Caco-2 (cell line): ENCODE measurements at regions not wholly inside any gene's neighbourhood (a gene's known extent, or its start where the extent isn't known, plus 50 kb on each side); places are given as distances from the start of the nearest gene placed in this dataset.

Source experiments
- BruUV-seq: library from RNA; stranded (reverse); fragments of 400-500 nt; replicated peaks from 2 replicates; lab custom pipeline; 2021; lab: Mats Ljungman, UMichigan
- CTCF ChIA-PET: fragments of 300-600 bp; sonication (Branson Sonifier 250); formaldehyde crosslinking; loops from one replicate; lab custom pipeline; 2022; ENCODE audit warnings: antibody characterized with exemption; lab: Charles Lee
- POLR2A ChIA-PET: fragments of 300-600 bp; sonication (Branson Sonifier 250); formaldehyde crosslinking; loops from one replicate; lab custom pipeline; 2022; ENCODE audit warnings: antibody characterized with exemption; lab: Charles Lee
- DNase-seq, 2 experiments: peaks; one replicate each; pipeline versions ENCODE4 v3.0.0 to v3.0.0-alpha.2; 2020 to 2022
- H3K27me3 ChIP-seq: replicated peaks from 2 replicates; pipeline ENCODE4 v1.6.0; 2011; ENCODE audit warnings: low read length; ENCODE audit not compliant: control insufficient read depth, insufficient read depth
- H3K36me3 ChIP-seq: 2 replicates; pipeline ENCODE4 v1.5.1; 2011; ENCODE audit warnings: low read length; ENCODE audit not compliant: control insufficient read depth, insufficient read depth
- H3K4me1 ChIP-seq: fragments of 250-450 bp; sonication (Bioruptor Pico); 2 replicates; pipeline ENCODE4 v1.5.1; 2020; ENCODE audit warnings: mild to moderate bottlenecking
- H3K4me3 ChIP-seq: 2 replicates; pipeline ENCODE4 v1.5.1; 2011; ENCODE audit warnings: low read depth, mild to moderate bottlenecking, control low read depth, low read length
- H3K9me3 ChIP-seq: fragments of 250-450 bp; sonication (Bioruptor Pico); 2 replicates; pipeline ENCODE4 v1.5.1; 2020; ENCODE audit warnings: mild to moderate bottlenecking, moderate library complexity
- H3K27ac Mint-ChIP-seq: one replicate; pipeline ENCODE4 v1.8.0; 2022; ENCODE audit warnings: mixed read lengths; ENCODE audit not compliant: unreplicated experiment
- H3K27me3 Mint-ChIP-seq: one replicate; pipeline ENCODE4 v1.8.0; 2022; ENCODE audit warnings: mixed read lengths; ENCODE audit not compliant: insufficient read depth, unreplicated experiment
- H3K36me3 Mint-ChIP-seq: one replicate; pipeline ENCODE4 v1.8.0; 2022; ENCODE audit warnings: mild to moderate bottlenecking, mixed read lengths; ENCODE audit not compliant: insufficient read depth, unreplicated experiment
- H3K4me1 Mint-ChIP-seq: one replicate; pipeline ENCODE4 v1.8.0; 2022; ENCODE audit warnings: low read depth, mixed read lengths; ENCODE audit not compliant: unreplicated experiment
- H3K4me3 Mint-ChIP-seq: one replicate; pipeline ENCODE4 v1.8.0; 2022; ENCODE audit warnings: mild to moderate bottlenecking, moderate library complexity, mixed read lengths; ENCODE audit not compliant: unreplicated experiment
- H3K9me3 Mint-ChIP-seq: one replicate; pipeline ENCODE4 v1.8.0; 2022; ENCODE audit warnings: mixed read lengths; ENCODE audit not compliant: unreplicated experiment
- CTCF ChIP-seq, 2 experiments: fragments of 200-600 bp in 1 of 2; IDR thresholded peaks; 1 replicate in 1 of 2; 2 replicates in 1 of 2; pipeline versions ENCODE4 v1.5.1 to v1.8.0; 2011 to 2022; ENCODE audit warnings: antibody characterized with exemption in 1 of 2, control low read depth in 1 of 2, inconsistent platforms in 1 of 2, low read depth in 1 of 2, low read length in 1 of 2, mild to moderate bottlenecking in 1 of 2, moderate library complexity in 1 of 2; ENCODE audit not compliant: insufficient read depth in 1 of 2, severe bottlenecking in 1 of 2, unreplicated experiment in 1 of 2
- intact Hi-C: fragments of 100-400 bp; cut with micrococcal nuclease; formaldehyde crosslinking; loops from one replicate; pipeline ENCODE4 v1.10.0; 2022; ENCODE audit not compliant: unreplicated experiment

GRCh38 chr2:221322741-221323140 lies 249.4 kb downstream of the EPHA4 start:
- Histone ChIP-seq H3K36me3 (no peaks in the 10 kb centered on the region), H3K27me3 (no peaks in the 10 kb centered on the region), H3K4me3 (no peak overlapping the region), H3K9me3 (no peaks in the 10 kb centered on the region), H3K4me1 (no peaks in the 10 kb centered on the region)
- no peak overlapping the region for H3K27ac Mint-ChIP-seq
- H3K9me3 Mint-ChIP-seq, result peaks cover 9% of the 10 kb centered on the region
- H3K36me3 Mint-ChIP-seq, result no peaks in the 10 kb centered on the region
- no peaks in the 10 kb centered on the region for H3K27me3 Mint-ChIP-seq
- no TSS peak for BruUV-seq
- intact Hi-C loops, result loop anchor here (2.0 kb wide), 1 partner anchor 18 kb away; no protein-coding TSS in a partner anchor
- peak overlapping the region; percentile 28 for H3K4me3 Mint-ChIP-seq
- CTCF ChIA-PET, result no interaction called here
- H3K4me1 Mint-ChIP-seq, result peaks cover 7% of the 10 kb centered on the region
- DNase-seq, result no peak
- no peak for TF ChIP-seq CTCF (IDR thresholded peaks at IDR 0.05; ENCODE audit: insufficient read depth in 1 of 2, low read depth in 1 of 2, low read length in 1 of 2, severe bottlenecking in 1 of 2, unreplicated experiment in 1 of 2)
- POLR2A ChIA-PET, result no interaction called here

GRCh38 chr2:221323513-221323912 lies 248.6 kb downstream of the EPHA4 start:
- Mint-ChIP-seq H3K4me1 (peaks cover 7% of the 10 kb centered on the region), H3K27me3 (no peaks in the 10 kb centered on the region), H3K9me3 (peaks cover 10% of the 10 kb centered on the region), H3K36me3 (no peaks in the 10 kb centered on the region), H3K27ac (no peak overlapping the region), H3K4me3 (no peak overlapping the region)
- Histone ChIP-seq H3K27me3 (no peaks in the 10 kb centered on the region), H3K9me3 (no peaks in the 10 kb centered on the region), H3K4me1 (no peaks in the 10 kb centered on the region), H3K36me3 (no peaks in the 10 kb centered on the region), H3K4me3 (no peak overlapping the region)
- POLR2A ChIA-PET, result no interaction called here
- BruUV-seq, result no TSS peak
- no peak for TF ChIP-seq CTCF (IDR thresholded peaks at IDR 0.05; ENCODE audit: insufficient read depth in 1 of 2, low read depth in 1 of 2, low read length in 1 of 2, severe bottlenecking in 1 of 2, unreplicated experiment in 1 of 2)
- no peak for DNase-seq
- intact Hi-C loops, result loop anchor here (2.0 kb wide), 1 partner anchor 19 kb away; no protein-coding TSS in a partner anchor
- CTCF ChIA-PET, result no interaction called here

- ChIA-PET CTCF (no interaction called here), POLR2A (no interaction called here)
- Mint-ChIP-seq H3K27ac (no peak overlapping the region), H3K36me3 (no peaks in the 10 kb centered on the region), H3K4me3 (no peak overlapping the region), H3K9me3 (peaks cover 30% of the 10 kb centered on the region), H3K27me3 (peaks cover 4% of the 10 kb centered on the region), H3K4me1 (no peaks in the 10 kb centered on the region)
- no peaks in the 10 kb centered on the region for H3K4me1 ChIP-seq
- BruUV-seq, result no TSS peak
- H3K9me3 ChIP-seq, result 0 out of 2 replicates have a peak, but pooled peaks cover 3% of the 10 kb centered on the region
- no peak for TF ChIP-seq CTCF (IDR thresholded peaks at IDR 0.05; ENCODE audit: insufficient read depth in 1 of 2, low read depth in 1 of 2, low read length in 1 of 2, severe bottlenecking in 1 of 2, unreplicated experiment in 1 of 2)
- no peak for DNase-seq
- no peak overlapping the region for H3K4me3 ChIP-seq
- no peaks in the 10 kb centered on the region for H3K36me3 ChIP-seq
- no peaks in the 10 kb centered on the region for H3K27me3 ChIP-seq
- intact Hi-C loops, result no loop called here
These were observed 241.7 kb downstream of the EPHA4 start for GRCh38 chr2:221330436-221330835.
